GM18505 (cell line): ENCODE measurements at regions not wholly inside any gene's neighbourhood (a gene's known extent, or its start where the extent isn't known, plus 50 kb on each side); places are given as distances from the start of the nearest gene placed in this dataset.

Experiments
- ATAC-seq: cut with Tn5 transposase; IDR thresholded peaks from one replicate; pipeline ENCODE4 v1.9.1; 2021; ENCODE audit not compliant: unreplicated experiment
- POLR2A ChIP-seq: IDR thresholded peaks from 4 replicates; pipeline ENCODE4 v1.6.1; 2011; ENCODE audit warnings: borderline replicate concordance; ENCODE audit not compliant: insufficient read depth, insufficient read length; ENCODE audit errors: extremely low read depth

GRCh38 chr11:31986201-31986889 is 104.5 kb upstream of the RCN1 start:
- no peak for ATAC-seq
- no peak for TF ChIP-seq POLR2A

DNA sequence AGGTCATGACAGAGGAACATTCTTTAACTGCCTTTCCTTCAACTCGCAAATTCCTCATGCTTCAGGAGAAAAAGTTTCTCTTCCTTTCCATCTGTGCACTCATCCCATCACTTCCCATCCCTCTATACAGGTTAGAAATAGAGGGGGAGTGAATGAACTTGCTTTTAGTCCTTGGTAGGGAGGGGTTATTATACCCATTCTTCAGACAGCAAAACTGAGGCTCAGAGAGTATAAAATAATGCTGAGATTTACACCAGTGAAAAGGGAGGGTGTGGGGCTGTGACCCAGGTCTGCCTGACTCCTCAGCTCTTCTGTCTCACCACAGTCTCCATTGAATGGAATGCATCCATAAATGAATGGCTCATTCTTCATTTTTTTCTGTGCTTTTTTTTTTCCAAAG is 109.4 kb upstream of the RCN1 start:
- no peak for TF ChIP-seq POLR2A
- no peak for ATAC-seq

- no peak for TF ChIP-seq POLR2A
- no peak for ATAC-seq
Measured at GRCh38 chr11:31977343-31977742, 113.5 kb upstream of the RCN1 start.

DNA sequence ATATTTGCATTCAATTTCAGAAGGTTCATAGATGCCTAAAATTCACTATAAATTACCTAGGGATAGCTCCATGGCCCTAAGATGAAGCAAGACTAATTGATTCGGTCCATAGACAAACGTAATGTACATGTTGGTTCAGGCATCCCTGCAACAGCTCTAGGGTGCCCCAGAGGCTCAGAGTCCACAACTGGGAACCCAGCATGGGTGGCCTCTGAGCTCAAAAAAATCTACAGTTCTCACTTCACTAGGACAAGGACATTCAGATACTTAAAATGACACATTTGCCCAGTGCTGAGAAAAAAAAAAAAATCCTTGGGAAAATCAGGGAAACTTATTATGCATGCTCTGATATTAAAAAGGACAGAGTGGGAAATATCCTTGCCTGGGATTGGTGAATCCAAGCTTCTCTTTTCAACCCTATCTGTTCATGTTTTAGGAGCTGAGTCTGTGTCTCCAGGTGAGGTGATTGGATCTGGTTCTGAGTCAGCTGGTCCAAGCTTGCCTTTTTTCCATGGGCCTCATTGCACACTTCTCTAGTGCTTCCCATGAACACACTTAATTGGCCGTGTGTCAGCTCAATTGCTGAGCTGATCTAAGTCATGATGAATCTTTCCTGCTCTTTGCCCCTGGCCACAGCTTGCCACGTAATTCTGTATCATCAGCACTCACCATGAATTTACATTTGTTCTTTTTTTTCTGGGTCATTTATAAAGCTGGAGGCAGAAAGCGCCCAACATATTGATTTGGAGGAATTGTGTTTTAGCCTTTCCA is 116.3 kb upstream of the RCN1 start:
- no peak for TF ChIP-seq POLR2A
- no peak for ATAC-seq

DNA sequence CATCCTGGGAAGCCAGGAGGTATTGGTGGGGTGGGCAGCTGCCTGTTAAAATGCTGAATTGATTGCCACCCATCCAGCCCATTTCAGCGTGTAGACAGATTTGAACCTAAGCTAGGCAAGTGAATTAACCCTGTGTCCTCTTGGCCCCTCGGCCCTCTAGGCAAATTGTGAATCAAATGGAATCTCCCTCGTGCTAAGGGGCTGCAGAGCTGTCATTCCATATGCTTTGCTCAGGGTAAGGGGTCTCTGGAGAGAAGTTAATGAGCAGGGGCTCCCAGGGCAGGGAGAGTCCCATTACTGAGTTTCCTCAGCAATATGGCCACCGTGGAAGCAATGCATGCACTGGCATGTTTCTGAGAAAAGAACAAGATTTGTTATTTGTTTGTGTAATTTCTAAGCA is 117.7 kb upstream of the RCN1 start:
- TF ChIP-seq POLR2A = no peak
- ATAC-seq = no peak

DNA sequence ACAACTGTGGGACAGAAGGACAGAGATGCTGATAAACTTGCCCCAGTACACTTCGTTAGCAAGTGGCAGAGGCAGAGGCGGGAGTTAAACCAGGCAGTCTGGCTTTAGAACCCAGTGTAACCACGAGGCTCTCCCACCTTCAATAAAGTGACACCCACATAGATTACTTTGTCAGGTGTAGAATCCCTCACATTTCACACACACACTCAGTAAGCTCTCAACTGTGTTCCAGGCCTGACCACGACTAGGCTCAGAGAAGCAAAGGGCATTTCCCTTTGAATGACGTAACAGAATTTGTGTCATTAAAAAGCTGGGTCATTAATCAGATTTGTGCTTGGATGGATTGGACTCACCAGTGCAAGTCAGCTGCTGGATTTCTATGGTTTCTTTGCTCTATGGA is 118.3 kb upstream of the RCN1 start:
- no peak for ATAC-seq
- TF ChIP-seq POLR2A = no peak

DNA sequence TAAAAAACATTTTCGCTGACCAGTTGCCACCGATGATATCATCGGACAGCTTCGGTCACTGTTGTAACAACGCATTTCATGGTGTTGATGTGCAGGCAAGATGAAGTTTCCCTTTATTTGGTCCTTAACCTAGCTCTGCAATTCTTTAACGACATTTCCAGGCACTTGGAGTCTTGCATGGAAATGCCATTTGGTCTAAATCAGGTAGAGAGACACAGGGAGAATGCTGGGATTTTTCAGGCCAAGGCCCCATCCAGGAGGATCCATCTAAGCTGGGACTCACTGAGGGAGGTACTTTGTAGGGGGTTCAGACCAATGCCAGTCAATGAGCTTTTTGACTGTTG is 121.5 kb upstream of the RCN1 start:
- no peak for TF ChIP-seq POLR2A
- no peak for ATAC-seq

DNA sequence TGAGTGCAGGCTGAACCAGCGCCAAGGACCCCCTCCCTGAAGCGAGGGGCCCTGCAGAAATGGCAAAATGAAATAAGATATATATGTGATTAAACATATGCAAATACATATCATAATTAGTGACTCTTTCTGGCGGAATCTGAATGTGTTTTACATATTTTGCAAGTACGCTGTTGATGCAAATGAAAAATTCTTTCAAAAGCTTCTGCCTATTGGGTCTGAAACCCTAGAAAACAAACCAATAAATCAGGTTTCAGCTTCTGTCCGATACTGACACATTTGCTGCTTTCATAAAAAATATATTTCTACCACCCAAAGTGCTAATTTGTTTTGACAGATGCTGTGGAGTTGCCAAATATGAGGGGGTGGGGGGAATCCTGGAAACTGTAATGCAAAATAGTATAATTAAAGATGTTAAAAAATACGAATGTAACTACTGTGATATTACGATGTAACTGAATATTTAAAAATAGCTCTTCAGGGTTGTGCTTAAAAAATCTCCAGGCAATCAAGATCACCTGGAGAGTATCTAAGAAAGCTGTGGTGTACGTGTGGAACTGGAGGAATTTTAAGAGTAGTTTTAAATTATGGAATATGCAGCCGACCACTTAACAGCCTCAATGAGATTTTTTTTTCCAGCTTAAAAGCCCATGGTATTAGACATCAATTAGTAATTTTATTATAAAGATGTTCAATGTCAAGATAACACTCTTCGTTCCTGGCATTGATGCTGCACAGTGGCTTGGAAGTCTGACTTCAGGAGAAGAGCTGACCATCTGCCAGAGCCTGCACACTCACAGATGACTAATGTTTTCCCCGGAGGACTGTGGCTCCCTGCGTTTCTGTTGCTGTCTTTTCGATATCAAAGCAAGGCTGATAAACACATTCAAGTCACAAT is 122.2 kb upstream of the RCN1 start:
- no peak for TF ChIP-seq POLR2A
- ATAC-seq = no peak

DNA sequence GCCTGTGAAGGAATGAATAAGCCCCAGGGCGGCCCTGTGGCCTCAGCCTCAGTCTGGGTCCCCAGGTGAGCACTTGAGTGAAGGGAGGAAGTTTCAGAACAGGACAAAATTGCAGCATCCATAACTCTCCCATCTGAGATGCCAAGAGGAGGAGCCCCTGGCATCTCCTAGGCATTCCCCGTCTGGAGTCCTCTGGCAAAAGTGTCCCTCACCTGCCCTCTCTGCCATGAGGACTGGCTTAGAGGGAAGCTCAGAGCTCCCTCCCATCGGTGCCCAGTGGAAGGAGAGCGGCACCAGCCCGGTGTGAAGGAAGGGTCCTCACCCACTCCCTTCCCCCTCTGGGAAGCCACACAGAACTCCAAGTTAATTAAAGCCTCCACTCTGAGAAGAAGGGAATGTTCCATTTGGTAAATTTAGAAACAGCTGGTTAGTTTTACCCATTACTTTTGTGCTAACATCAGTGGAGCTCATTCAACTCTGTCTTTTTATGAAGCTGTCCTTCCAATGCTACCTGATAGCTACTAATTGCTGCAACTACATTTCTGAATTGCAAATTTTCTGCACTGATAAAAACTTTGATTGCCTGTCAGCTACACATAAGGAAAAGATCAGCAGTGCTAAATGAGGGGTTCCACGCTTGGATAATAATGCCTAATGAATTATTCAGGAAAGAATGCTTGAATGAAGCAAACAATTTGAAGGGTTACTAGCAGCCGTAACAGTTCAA is 123.3 kb upstream of the RCN1 start:
- TF ChIP-seq POLR2A = no peak
- no peak for ATAC-seq

- no peak for TF ChIP-seq POLR2A
- no peak for ATAC-seq
Measured at GRCh38 chr11:31966846-31967245, 124.0 kb upstream of the RCN1 start.

- no peak for TF ChIP-seq POLR2A
- no peak for ATAC-seq
Measured at GRCh38 chr11:31964181-31964580, 126.7 kb upstream of the RCN1 start.

DNA sequence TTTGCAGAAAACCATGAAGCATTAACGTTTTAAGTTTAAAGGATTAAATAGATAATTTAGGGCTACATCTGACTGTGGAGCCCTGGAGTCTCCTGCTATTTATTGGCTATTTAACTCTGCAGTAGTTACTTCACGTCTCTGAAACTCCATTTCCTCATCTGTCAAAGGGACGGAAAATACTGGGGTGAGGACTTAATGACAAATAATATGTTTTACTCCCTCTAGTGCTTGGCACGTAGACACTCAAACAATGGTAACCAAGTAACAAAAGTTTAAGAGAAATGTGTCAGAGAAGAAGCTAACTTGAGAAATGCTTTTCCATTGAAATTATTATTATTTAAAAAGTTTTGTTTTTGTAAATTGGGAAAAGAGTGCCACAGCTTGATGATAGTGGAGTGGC is 130.7 kb upstream of the RCN1 start:
- TF ChIP-seq POLR2A = no peak
- ATAC-seq = no peak

DNA sequence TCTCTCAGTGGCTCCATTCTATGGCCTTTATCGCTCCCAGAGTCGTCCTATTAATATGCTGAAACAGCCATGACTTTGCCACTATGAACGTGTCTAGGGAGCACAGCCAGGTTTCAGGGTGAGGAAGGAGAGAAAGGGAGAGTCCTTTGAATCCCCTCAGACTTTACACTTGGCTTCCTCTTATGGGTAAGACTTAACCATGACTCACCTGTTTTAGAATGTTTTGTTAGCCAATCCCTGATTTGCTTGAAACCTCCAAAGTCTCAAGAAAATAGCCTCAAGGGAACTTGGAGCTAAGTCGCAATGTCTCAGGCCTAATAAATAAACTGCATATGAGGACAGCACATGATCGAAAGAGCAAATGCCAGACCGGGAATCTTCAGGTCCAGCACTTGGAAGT is 131.2 kb upstream of the RCN1 start:
- no peak for TF ChIP-seq POLR2A
- no peak for ATAC-seq
